GM10248 (cell line): ENCODE measurements at regions not wholly inside any gene's neighbourhood (a gene's known extent, or its start where the extent isn't known, plus 50 kb on each side); places are given as distances from the start of the nearest gene placed in this dataset.

Source experiments
- CTCF ChIA-PET: fragments of 300-600 bp; sonication (Branson Sonifier 250); formaldehyde crosslinking; extraction: SDS; loops from one replicate; lab custom pipeline; 2021; ENCODE audit warnings: antibody characterized with exemption; lab: Yijun Ruan, JAX
- POLR2A ChIA-PET: fragments of 350-650 bp; sonication (Branson Sonifier 250); formaldehyde crosslinking; extraction: SDS; loops from one replicate; lab custom pipeline; 2020; ENCODE audit warnings: antibody characterized with exemption; lab: Yijun Ruan, JAX
- DNase-seq: peaks from one replicate; pipeline ENCODE4 v3.0.0; 2012; ENCODE audit errors: extremely low spot score
- TF ChIP-seq, protein P1 (sequence below): IDR thresholded peaks from 2 replicates; pipeline ENCODE4 v1.5.1; 2012; ENCODE audit warnings: mild to moderate bottlenecking, low read depth; ENCODE audit errors: extremely low read depth, missing control alignments, control extremely low read depth

DNA sequence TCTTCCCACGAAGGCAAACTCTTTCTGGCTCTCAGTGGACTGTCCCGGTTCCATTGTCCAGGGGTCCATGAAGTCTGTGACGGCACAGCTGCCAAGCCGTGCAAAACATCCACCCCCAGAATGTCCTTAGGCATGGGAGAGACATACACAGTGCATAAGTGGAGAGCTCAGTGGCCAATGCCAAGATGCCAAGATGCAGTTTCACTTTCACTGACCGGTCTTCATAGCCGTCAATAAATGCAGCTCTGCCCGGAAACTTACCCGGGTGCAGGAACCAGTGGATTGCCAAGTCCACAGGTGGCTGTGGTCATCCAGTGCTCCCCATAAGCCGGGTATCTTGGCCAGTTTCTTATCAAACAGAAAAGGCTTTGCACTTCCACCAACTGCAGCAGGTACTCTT is 162.3 kb downstream of the PTCSC3 start:
- POLR2A ChIA-PET = no interaction called here
- TF ChIP-seq, protein P1, sequence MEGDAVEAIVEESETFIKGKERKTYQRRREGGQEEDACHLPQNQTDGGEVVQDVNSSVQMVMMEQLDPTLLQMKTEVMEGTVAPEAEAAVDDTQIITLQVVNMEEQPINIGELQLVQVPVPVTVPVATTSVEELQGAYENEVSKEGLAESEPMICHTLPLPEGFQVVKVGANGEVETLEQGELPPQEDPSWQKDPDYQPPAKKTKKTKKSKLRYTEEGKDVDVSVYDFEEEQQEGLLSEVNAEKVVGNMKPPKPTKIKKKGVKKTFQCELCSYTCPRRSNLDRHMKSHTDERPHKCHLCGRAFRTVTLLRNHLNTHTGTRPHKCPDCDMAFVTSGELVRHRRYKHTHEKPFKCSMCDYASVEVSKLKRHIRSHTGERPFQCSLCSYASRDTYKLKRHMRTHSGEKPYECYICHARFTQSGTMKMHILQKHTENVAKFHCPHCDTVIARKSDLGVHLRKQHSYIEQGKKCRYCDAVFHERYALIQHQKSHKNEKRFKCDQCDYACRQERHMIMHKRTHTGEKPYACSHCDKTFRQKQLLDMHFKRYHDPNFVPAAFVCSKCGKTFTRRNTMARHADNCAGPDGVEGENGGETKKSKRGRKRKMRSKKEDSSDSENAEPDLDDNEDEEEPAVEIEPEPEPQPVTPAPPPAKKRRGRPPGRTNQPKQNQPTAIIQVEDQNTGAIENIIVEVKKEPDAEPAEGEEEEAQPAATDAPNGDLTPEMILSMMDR = no peak

DNA sequence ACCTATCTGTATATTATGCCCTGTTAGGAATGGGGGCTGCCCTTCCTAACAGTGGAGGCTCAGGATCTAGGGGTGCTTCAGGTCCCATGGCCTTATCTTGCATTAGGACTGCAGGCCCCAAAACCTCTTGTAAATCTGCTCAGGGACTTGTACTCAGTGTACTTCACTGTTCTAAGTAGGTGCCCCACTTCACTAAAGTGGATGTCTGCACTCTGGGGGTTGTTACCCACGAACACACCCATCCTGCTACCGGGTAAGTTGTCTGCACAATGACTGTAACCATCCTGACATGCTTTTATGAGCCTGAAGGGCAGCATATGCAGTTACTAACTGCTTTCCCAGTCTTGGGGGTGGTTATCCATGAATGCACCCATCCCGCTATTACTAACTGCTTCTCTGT is 163.0 kb downstream of the PTCSC3 start:
- POLR2A ChIA-PET = no interaction called here
- CTCF ChIA-PET = interaction anchor here (1.3 to 2.8 kb wide), 2 partner anchors 9 to 18 kb away, joined by 4 to 10 read pairs; no protein-coding TSS in a partner anchor
- TF ChIP-seq, protein P1 = no peak
- no peak for DNase-seq

More for the DNA sequence above, 162.3 kb downstream of the PTCSC3 start:
- CTCF ChIA-PET = interaction anchor here (1.3 to 1.4 kb wide), 2 partner anchors 16 to 17 kb away, joined by 3 to 4 read pairs; no protein-coding TSS in a partner anchor
- DNase-seq = no peak

- DNase-seq = no peak
- ChIA-PET CTCF (interaction anchor here (2.8 kb wide), 1 partner anchor 10 kb away, joined by 10 read pairs; no protein-coding TSS in a partner anchor), POLR2A (no interaction called here)
- TF ChIP-seq, protein P1 = no peak
These were observed 163.9 kb downstream of the PTCSC3 start for GRCh38 chr14:36012621-36013020.

DNA sequence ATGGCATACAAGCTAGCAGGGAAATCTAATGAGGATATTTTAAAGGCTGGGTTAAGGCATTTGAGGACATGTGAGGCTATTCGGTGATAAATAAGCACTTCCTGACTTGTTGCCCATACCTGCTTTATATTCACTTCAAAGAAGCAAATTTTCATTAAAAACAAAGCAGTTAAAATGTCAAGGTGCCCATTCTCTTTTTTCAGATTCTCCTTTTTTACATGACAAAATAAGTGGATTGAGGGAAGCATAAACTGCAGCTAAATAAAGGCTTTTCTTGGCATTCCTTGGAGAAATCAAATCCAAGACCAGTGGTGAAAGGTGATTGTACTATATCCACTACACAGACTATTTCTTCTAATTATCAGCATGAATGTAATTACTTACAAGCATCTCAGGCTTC is 166.9 kb downstream of the PTCSC3 start:
- no peak for DNase-seq
- ChIA-PET CTCF (interaction anchor here (0.6 to 1.8 kb wide), 2 partner anchors 11 to 222 kb away, joined by 3 to 6 read pairs; no protein-coding TSS in a partner anchor), POLR2A (no interaction called here)
- TF ChIP-seq, protein P1 = no peak

DNA sequence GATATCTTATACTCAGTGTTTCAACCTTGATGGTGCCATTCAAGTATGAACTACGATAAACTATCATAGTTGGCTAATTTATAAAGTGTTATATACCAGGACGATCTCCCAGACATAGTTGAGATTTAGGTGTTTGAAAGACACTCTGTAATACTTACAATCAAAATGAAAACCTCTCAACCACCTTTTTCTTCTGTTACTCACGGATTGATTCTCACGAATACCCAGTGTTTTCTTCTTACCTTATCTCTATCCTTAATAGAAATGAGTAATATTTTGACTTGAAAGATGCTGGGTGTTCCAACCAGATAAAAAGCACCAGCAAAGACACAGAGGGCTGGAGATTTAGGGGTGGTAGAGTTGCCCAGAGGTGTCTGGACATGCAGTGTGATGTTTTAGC is 169.9 kb downstream of the PTCSC3 start:
- CTCF ChIA-PET = no interaction called here
- TF ChIP-seq, protein P1 = no peak

DNA sequence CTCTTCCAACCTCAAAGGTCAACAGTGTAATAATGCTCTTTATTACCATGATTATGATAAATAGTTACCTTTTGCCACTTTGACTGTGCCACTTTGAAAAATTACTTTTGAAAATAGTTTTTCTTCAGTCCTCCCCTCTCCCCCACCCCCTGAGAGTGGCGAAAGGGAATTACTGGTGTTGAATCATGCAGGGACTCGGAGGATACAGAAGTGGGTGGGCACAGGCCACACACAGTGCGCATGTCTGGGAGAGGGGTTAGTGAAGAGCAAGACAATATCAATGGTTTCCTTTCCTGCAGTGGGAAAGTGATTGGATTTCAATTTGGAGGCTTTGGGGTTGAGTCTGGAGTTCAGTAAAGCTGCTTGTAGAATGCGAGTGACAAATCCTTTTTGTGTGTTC is 170.9 kb downstream of the PTCSC3 start:
- TF ChIP-seq, protein P1 = no peak
- no peak for DNase-seq
- ChIA-PET CTCF (interaction anchor here (1.1 kb wide), 1 partner anchor 11 kb away, joined by 3 read pairs; no protein-coding TSS in a partner anchor), POLR2A (no interaction called here)

More for the DNA sequence above, 169.9 kb downstream of the PTCSC3 start:
- POLR2A ChIA-PET = no interaction called here
- no peak for DNase-seq
